SH-SY5Y (cell line): ENCODE measurements at regions not wholly inside any gene's neighbourhood (a gene's known extent, or its start where the extent isn't known, plus 50 kb on each side); places are given as distances from the start of the nearest gene placed in this dataset.

ENCODE experiments used
- GATA2 ChIP-seq: IDR thresholded peaks from 2 replicates; pipeline ENCODE4 v1.6.1; 2011; ENCODE audit warnings: mild to moderate bottlenecking, low read depth, low read length
- GATA3 ChIP-seq: IDR thresholded peaks from 2 replicates; pipeline ENCODE4 v1.6.1; 2011; ENCODE audit warnings: low read depth, mild to moderate bottlenecking, low read length, moderate library complexity

- TF ChIP-seq GATA3 (no peak), GATA2 (no peak)
Measured at GRCh38 chr2:8395718-8396117, 286.1 kb upstream of the ID2 start.
